Mucosa of gallbladder (tissue), 1 donor: ENCODE measurements at regions not wholly inside any gene's neighbourhood (a gene's known extent, or its start where the extent isn't known, plus 50 kb on each side); places are given as distances from the start of the nearest gene placed in this dataset.

Source experiments
- DNase-seq: peaks from one replicate; pipeline ENCODE4 v3.0.0-alpha.2; 2020; ENCODE audit warnings: low spot score
- donor health status: DM: no; HTN: no; CAD: no.

DNA sequence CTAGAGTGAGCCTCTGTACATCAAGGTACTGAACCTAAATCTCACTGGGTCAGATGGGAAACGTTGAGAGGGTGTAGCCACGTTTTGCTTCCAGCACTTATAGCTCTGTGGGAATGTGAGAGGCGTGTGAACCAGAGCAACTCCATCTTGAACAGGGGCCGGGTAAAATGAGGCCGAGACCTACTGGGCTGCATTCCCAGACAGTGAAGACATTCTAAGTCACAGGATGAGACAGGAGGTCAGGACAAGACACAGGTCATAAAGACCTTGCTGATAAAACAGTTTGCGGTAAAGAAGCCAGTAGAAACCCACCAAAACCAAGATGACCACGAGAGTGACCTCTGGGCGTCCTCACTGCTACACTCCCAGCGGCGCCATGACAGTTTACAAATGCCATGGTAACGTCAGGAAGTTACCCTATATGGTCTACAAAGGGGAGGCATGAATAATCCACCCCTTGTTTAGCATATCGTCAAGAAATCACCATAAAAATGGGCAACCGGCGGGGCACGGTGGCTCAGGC is 63.4 kb upstream of the NCOR2 start:
- DNase-seq, result no peak

DNA sequence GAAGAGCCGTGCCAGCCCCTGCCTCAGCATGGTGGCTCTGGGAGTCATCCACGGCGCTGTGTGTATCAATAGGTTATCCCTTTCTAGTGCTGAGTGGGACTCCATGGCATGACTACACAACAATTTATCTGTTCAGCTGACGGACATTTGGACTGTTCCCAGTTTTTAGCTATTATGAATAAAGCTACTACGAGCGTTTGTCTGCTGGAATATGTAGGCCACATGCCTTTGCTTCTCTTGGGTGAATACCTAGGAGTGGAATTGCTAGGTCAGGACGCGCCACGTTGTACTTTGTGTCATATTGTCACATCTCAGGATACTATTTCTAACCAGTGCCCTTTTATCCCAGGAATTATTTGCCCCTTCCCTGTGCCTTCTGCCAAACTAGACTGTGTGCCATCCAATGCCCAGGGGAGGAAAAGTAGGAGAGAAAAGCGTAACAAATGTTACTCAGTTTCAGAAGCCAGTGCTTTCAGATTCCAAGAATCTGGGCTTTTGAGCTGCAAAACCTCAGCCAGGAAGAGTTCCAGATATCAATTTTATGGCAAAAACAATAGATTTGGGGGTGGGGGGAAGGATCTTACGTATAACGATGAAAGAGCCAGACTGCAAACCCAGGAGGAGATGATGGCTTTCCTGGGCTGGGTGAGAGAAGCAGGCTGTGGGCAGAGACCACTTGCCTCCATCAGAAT is 62.5 kb upstream of the NCOR2 start:
- no peak for DNase-seq

DNA sequence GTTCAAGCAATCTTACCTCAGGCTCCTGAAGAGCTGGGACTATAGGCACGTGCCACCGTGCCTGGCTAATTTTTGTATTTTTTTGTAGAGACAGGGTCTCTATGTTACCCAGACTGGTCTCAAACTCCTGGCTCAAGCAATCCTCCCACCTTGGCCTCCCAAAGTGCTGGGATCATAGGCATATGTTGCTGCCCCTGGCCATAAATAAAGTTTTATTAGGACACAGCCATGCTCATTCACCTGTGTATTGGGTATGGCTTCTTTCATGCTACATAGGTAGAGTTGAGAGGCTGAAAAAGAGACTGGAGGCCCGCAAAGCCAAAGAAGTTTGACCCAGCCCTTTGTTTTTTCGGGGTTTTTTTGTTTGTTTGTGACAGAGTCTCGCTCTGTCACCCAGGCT is 61.7 kb upstream of the NCOR2 start:
- DNase-seq, result no peak

DNA sequence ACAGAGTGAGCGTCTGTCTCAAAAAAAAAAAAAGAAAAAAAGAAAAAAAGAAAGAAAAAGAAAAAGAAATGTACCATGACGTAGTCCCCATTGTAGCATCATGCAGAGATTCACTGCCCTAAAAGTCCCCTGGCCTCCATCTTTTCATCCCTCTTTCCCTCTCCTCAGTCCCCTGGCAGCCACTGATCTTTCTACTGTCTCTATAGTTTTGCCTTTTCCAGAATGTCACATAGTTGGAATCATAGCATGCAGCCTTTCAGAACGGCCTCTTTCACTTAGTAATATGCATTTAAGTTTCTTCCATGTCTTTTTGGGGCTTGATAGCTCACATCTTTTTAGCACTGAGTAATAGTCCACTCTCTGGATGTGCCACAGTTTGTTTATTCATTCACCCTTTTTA is 60.5 kb upstream of the NCOR2 start:
- no peak for DNase-seq

DNA sequence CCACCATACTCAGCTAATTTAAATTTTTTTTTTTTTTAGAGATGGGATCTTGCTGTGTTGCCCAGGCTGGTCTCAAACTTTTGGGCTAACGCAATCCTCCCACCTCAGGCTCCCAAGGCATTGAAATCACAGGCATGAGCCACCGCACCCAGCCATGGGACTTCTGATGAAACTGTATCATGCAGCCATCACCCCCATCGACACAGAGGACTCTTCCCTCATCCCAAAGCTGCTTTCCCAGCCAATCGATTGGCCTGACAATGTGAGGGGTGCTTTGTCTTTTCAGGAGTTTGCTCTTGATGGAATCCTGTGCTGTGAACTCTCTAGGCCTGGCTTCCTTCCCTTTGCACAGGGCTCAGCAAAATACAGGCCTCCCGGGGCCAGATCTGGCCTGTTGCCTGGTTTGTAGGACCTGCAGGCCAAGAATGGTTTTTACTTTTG is 59.6 kb upstream of the NCOR2 start:
- peak; percentile 58 for DNase-seq

DNA sequence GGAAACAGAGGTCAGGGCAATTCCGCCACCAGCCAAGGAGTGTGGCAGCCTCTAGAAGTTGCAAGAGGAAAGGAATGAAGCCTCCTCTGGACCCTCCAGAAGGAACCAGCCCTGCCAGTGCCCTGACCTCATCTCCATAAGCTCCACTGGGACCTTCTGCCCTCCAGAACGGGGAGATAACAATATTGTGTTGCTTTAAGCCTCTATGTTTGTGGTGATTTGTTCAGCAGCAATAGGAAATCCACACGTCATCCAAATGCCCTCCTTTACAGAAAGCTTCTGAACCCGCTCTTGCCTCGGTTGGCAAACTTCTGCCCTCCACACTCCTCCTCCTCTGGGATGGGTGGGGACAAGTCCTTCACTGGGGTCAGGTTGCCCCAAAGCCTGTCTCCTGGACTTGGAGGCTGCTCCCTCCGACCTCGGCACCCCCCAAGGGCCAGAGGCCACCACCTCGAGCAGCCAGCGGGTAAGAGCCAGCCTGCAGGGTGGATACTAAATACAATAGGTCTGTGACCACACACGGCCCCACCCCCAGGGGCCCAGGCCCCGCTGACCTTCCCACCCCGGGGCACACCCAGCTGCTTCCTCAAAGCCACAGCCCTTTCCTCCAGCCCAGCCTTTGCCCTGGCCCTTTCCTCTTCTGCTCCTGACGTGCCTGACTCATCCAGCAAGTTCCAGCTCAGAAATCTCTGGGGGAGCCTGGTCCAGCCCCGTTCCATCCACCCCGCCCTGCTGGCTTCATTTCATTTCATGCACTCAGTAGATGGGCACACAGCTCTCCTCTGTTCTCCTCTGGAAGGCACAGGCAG is 58.7 kb upstream of the NCOR2 start:
- peak; percentile 74 for DNase-seq

DNA sequence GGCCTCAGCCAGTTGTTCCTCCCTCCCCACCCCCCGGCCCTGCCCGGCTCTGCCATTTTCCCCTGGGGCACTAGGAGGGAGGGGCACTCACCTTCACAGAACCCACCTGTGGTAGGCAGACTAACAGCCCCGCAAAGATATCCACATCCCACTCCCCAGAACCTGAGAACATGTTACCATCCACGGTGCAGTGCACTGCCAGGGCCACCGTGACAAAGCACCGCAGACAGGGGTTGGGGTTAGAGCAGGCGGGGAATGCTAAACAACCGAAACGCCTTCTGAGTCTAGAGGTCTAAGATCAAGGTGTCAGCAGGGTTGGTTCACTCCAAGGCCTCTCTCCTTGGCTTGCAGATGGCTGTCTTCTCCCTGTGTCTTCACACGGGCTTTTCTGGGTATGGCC is 57.4 kb upstream of the NCOR2 start:
- no peak for DNase-seq

DNA sequence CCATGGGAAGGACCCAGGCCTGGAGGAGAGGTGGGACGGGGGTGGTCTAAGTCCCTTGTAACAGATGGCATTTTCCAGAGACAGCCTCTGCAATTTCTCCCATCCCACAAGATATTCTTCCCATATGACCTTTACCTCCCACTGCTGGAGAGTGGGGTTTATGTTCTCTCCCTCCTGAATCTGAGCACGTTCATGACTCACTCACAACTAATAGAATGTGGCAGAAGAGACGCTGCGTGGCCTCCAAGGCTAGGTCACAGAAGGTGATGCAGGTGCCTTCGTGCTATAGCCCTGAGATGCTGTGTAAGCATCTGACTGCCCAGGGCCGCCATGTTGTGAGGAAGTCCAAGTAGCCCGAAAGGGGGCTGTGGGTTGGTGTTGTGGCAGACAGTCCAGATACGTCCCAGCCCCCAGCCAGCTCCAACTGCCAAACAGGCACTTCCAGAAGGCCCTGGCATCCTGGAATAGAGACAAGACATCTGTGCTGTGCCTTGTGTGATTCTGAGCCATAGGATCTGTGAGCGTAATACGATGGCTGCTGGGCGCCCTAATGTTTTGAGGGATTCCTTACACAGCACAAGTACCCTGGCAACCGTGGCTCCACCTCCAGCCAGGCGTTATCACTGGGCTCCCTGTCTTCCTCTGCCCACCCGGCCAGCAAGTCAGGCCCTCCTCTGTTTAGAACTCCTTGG is 56.1 kb upstream of the NCOR2 start:
- DNase-seq, result no peak

DNA sequence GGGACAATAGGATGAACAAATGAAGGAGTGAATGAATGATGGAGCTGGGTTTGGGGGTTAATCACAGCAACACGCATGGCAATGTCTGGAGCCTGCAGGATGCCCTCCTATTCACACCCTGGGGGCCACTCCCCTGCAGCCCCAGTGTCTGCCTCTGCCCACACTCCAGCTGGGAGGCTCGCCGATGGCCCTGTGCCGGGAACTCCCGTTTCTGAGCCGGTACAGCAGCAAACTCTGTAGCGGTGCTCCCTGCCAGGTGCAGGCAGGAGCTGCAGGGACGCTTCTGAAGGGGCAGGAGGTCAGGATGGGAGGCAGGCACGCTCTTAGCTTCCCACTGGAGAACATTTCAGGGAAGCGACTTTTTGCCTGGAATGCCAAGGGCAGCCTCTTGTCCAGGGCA is 55.4 kb upstream of the NCOR2 start:
- DNase-seq, result no peak

DNA sequence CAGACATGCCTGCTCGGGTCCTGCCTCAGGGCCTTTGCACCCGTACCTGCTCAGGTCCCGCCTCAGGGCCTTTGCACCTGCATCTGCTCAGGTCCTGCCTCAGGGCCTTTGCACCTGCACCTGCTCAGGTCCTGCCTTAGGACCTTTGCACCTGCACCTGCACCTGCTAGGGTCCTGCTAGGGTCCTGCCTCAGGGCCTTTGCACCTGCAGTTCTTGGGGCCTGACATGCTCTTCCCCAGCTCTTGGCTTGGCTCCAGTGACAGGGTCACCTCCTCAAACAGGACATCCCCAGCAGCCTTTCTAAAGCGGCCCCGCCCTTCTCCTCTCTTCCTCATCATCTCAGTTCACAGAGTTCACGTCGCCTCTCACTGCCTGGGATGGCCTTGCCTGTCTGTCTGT is 54.9 kb upstream of the NCOR2 start:
- DNase-seq, result no peak

DNA sequence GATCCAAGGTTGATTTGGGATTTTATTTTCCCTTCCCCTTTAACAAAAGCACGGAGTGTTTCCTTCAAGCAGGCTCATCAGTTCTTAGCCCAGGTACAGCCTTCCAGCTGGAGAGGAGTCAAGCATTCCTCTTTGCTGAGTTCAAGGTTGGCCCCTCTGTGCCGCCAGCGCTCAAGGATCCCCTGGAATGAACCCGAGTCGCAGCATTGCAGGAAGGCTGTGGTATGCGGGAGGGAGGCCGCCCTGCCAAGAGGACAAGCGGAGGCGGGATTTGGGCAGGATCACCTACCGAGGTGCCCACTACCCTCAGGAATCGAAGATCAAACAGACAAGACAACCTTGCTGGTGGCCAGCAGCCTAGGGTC is 53.9 kb upstream of the NCOR2 start:
- DNase-seq, result peak; percentile 73

DNA sequence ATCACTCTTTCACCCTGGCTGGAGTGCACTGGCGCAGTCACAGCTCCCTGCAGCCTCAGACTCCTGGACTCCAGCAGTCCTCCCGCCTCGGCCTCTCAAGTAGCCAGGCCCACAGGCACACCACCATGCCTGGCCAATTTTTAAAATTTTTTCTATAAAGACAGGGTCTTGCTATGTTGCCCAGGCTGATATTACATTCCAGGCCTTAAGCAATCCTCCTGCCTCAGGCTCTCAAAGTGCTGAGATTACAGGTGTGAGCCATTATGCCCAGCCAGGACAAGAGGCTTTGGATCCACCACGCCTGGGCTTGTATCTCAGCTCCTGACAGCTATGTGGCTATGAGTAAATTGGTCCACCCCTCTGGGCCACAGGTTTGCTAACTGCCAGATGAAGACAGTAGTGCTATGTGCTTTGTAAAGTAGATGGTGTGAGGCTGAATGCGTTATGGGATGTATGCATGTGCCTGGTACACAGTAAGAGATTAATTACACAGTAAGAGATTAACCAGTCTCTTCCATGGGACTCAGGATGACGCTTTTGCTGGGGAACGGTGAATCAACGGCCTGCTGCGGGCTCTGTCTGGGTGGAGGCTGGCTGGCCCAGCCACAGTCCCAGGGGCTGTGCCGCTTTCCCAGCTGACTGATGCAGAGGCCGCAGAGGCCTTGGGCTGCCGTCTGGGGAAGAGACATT is 53.3 kb upstream of the NCOR2 start:
- no peak for DNase-seq

DNA sequence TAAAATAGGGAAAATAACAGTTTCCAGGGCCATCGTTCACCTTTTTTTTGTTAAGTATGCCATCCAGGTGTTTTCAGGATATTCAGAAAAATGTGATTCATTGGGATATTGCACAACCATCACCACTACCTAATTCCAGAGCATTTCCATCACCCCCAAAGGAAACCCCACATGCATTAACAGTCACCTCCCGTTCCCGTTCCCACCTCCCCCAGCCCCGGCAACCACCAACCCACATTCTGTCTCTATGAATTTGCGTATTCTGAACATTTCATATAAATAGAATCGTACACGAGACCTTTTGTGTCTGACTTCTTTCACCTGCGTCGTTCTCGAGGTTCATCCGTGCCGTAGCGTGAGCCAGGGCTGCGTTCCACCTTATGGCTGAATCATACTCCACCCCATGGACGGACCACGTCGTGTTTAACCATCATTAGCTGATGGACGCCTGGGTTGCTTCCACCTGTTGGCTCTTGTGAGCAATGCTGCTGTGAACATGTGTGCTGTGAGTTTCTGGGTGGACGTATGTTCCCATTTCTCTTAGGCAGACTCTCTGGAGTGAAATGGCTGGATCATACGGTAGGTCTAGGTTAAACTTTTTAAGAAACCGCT is 51.0 kb upstream of the NCOR2 start:
- no peak for DNase-seq

DNA sequence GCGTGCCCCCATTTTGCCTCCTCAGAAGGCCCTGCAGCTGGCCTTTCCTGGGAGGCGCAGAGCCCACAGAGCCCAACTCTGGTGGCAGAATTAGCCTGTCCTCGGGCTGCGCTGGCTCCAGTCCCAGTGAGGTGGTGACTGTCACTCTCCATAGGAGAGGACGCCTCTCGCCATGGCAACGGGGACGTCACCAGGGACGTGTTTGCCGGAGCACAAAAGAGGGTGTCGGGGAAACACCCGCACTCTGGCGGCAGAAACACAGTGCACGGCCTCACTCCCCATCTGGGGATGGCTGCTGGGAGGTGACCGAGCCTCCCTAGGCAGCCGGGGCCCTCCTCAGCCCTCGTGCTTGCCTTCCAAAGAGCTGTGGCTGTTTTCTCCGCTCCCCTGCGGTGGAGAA is 50.2 kb upstream of the NCOR2 start:
- DNase-seq, result no peak
